GM19372 (cell line): ENCODE measurements at regions not wholly inside any gene's neighbourhood (a gene's known extent, or its start where the extent isn't known, plus 50 kb on each side); places are given as distances from the start of the nearest gene placed in this dataset.

Experiments used
- ATAC-seq: cut with Tn5 transposase; IDR thresholded peaks from one replicate; pipeline ENCODE4 v1.9.1; 2021; ENCODE audit warnings: mild to moderate bottlenecking, low read depth, moderate library complexity; ENCODE audit not compliant: unreplicated experiment

DNA sequence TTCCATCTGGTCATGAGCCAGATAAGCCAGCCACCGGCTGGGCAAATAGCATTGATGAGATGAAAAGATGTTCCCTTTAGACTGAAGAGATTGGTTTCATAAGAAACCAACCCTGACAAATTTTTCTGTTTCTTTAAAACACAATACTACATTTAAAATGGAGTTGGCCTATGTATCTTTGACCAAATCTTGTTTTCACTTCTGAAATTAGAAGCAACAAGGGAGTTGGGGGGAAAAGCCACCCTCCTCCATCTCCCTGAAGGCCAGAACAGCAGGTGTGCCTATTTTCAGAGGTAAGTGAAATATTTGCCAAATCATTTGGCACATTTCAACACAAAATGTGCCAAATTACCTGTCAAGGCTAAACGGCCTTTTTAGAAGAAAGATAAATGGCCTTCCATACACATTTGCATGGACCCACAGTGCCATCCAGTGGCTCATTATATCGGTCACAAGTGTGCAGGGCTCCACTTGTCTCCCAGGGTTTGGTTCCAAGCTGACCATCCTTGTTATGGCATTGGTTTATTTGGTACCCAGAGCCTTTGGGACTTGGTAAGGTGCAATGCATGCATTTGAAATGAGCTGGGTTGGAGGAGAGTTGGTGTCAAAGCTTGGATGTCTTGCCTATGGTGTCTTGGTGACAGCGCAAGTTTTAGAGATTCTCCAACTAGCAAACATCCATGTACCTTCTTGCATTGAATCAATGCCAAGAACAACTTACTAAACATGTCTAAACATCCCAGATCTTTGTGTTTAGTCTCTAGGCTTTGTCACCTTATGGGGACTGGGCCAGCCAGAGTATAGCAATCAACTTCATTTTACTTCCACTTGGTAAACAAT is 372.0 kb upstream of the KIF2A start:
- ATAC-seq: no peak

DNA sequence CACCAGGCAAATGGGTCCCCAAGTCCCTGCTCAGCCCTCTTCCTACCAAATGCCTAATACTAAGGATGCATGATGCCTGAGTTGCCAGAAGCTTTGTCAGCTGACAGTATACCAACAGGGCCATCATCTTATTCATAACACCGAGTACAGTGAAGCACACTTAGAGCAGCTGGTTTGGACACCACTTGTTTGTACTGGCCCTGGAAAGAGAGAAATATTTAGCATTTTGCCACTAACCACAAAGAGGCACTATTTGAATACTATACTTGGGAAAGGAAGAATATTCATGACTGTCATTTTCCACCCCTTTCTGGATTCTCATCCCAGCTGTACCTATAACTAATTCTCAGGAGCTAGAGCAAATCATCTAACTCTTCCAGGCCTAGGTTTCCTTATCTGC is 364.4 kb upstream of the KIF2A start:
- ATAC-seq: no peak

DNA sequence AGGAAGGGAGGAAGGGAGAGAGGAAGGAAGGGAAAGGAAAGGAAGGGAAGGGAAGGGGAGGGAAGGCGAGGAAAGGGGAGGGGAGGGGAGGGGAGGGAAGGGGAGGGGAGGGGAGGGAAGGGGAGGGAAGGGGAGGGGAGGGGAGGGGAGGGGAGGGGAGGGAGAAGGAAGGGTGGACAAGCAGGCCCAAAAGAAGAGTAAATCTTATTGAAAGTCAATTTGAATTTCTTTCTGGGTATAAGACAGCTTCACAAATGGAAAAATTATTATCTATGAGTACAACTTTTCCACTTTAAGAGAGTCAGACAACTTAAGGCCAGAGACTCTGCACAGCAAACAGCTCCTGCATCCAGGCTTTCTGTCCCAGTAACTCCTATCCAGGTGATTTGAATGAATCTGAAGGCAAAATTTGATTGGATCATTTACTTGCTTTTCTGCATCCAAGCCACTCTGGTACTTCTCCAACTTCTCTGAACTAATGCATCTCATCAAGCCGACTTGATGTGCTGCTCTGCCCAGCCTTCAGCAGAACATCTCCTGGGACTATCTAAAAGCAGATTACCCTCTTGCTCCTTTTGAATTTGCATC is 363.4 kb upstream of the KIF2A start:
- ATAC-seq: no peak

GRCh38 chr5:61943713-61944112 is 362.3 kb upstream of the KIF2A start:
- no peak for ATAC-seq

DNA sequence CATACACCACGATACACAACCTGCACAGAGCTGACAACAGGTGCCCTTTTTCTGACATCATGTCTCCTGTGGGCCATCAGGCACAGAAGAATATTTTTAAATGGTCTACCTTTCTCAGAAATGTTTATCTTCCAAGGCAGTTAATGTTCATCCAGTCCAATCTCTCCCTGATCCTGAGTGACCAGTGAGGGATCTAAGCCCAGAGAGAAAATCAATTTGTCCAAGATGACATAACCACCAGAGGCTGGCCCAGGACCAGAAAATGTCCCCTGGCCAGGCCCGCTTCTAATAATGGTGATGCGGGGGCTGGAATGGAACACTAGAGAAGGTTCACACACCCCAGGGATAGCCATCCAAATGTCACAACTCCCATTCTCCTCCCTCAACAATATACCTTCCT is 357.9 kb upstream of the KIF2A start:
- ATAC-seq: no peak

DNA sequence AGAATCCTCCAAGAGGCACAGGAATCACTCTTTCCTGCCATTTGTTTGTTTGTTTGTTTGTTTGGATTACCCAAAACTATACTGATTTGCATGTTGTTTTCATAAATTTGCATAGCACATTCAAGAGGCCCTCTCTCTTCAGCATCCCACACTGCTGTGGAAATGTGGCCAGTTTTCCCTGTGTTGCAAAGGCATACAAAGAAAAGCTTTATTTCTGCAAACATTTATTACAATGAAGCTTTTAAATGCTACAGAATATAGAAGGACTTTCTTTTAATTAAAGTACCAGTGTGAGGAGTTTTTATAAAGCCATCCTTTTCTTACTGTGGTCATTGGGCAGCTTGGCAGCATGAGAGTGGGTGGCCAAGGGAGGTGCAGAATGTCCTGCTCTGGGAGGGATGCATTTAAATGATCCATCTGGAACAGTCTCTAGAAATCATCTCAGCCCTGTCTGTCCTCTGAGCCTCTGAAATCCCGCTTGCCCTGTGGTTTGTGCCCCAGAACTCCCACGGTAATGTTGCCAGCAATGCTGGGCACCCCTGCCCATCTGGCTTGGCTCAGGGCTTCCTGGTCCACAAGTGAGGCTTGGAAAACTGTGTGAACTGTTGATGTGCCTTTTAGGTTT is 356.8 kb upstream of the KIF2A start:
- ATAC-seq: no peak

DNA sequence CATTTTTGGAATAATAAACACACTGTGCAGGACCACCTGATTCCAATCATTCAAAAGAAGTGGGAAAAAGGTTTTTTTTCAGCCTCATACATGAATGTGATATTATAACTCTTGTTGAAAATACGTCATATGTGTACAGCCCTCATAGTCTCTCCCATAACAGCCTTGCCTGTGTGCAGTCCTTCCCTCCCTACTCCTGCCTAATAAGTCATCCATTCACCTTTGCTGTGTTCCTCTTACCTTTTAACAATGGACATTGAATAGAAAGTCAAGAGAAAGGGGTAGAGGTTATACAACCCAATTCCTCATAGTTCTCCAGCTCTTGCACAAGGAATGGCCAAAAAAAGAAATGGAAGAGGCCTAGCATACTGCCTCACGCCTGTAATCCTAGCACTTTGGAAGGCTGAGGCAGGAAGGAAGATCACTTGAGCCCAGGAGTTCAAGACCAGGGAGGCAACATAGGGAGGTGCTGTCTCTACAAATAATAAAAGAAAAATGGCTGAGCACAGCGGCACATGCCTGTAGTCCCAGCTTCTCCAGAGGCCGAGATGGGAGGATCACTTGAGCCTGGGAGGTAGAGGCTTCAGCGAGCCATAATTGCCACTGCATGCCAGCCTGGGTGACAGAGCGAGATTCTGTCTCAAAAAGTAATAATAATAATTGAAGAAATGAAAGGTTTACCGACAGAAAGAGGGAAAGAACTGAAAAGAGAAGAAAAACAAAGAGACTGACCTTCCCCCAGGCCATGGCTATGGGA is 356.1 kb upstream of the KIF2A start:
- no peak for ATAC-seq

DNA sequence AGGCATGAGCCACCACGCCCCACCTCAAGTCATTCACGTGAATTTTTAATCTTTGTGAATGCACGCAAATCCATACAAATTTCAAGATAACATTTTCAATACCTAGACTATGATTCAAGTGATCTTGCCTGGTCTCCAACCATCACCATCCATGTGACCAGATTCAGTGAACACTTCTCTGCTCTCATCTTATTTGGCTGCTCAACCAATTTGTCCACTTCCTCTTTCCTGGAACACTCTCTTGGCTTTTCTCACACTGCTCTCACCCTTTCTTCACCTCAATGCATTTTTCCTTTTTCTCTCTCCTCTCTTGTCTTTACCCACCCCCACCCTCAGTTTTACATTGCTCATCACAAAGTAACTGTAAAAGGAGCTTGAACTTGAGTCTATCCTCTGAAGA is 354.7 kb upstream of the KIF2A start:
- ATAC-seq: no peak

DNA sequence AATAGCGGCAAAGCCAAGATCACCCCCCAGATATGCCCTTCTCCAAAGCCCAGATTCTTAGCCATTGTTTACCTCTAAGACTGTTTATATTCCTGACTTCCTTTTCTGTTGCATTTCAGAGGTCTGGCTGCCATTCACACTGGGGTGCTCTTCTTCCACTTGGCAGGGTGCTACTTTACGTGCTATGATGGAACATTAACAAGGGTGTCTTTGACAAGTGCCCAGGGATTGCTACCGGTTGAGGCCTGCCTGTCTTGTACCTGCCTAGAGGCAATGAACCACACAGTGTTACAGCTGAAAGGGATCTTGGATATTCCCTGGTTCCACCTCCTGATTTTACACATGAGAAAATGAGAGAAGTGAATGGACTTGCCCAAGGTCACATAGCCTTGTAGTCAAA is 352.1 kb upstream of the KIF2A start:
- ATAC-seq: no peak

DNA sequence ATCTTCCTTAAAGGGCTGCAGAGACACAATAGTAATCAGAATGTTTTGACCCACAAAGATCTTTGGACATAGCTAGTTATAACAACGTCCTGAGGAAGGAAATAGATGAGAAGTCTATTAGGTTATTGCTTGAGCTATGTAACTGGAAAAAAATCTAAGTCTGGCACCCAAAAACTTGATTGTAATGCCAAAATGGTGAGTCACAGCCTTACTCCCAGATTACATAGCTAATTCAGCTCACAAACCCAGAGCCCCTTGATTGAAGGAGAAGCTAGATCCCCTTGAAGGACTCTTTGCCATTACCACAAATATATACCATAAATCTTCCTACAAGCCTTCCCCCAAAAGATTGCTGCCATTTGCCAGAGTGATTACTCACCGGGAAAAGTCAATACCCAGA is 341.8 kb upstream of the KIF2A start:
- no peak for ATAC-seq

GRCh38 chr5:61965069-61965468 is 340.9 kb upstream of the KIF2A start:
- ATAC-seq: no peak

- ATAC-seq: no peak
Observed at GRCh38 chr5:61965490-61965889, 340.5 kb upstream of the KIF2A start.

DNA sequence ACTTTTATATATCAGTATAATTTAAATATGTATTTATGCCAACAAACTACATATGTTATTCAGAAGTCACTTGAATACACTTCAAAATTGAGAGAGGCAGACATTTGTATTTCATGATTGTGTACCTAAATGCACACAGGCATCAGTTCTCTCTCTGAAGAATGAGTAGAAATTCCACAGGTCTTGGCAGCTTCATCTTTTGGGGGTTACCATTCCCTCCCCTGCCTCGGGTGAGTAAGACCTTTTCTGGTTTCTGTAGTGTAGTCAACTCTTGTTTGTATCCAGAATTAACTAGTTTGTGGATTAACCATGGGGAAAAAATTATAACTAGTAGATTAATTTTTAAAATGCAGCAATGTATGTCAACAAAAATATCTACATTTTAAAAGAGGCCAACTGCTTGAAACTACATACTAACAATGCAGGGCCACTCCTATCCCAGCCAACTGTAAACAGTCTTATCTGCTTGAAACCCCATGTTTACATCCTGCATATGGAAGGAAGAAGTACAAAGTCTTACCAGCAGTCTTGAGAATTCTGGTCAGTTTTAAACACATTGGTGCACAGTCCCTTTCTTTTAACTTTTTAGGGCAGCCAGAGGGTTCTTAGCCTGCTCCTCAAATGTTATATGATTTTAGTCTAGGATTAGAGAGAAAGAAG is 339.6 kb upstream of the KIF2A start:
- ATAC-seq: no peak

- ATAC-seq: no peak
Observed at GRCh38 chr5:61966997-61967396, 339.0 kb upstream of the KIF2A start.

- no peak for ATAC-seq
Observed at GRCh38 chr5:61967681-61968080, 338.3 kb upstream of the KIF2A start.

DNA sequence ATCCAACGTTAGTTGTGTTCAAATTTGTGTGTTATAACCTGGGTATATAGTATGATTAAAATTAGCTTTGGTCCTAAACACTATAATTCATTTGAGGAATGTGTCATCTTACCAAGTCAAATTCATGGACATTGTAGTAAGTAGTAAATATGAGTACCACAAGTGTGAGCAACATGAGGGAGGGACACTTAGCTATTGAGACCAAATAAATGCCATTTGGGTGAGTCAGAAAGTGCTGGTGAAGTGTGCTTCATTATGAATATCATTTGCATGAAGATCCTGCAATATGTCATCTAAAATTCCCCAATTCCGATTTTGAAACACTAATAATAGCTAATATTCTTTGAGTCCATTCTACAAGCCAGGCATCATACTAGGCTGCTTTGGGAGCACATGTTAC is 336.7 kb upstream of the KIF2A start:
- ATAC-seq: no peak

DNA sequence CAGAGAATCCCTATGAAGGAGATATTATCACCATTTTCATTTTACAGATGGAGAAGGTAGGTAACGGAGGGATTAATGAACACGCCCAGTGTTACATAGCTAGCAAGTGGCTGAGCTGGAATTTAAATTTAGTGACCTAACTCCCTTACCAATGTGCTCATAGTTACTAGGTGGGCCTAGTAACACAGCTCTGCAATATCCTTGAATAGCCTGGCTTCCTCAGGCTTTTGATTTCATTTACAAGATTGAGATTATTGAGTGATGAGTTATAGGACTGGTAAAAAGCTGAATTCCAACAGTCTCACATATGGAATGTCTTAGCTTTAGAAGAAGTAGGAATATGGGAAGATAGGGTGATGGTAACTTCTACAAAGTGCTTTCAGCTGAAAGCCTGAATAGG is 336.3 kb upstream of the KIF2A start:
- no peak for ATAC-seq

DNA sequence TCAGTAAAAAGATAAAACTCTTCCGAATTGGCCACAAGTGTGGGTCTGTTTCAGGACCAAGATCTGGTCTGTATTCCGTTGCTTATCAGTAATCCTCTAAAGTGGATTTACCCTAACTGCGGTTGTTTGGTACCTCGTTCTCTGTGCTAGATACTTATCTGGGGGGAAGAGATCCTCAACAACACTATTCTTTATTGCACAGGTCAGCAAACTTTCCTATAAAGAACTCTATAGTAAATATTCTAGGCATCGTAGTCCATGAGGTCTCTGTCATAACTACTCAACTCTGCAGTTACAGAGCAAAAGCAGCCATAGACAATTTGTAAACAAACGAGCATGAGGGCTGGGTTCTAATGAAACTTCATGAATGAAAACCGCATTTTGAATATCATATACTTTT is 335.8 kb upstream of the KIF2A start:
- no peak for ATAC-seq

- ATAC-seq: no peak
Observed at GRCh38 chr5:61974680-61975079, 331.3 kb upstream of the KIF2A start.

GRCh38 chr5:61981886-61982285 is 324.1 kb upstream of the KIF2A start:
- ATAC-seq: no peak

GRCh38 chr5:61991430-61991829 is 314.6 kb upstream of the KIF2A start:
- ATAC-seq: no peak
